ENCODE measurements at regions not wholly inside any gene's neighbourhood (a gene's known extent, or its start where the extent isn't known, plus 50 kb on each side); places are given as distances from the start of the nearest gene placed in this dataset.
"Not testable (repeated sequence)": the region's sequence is repeated elsewhere in the genome, so short reads cannot be mapped to it uniquely, and the experiment has no call there.

GRCh38 chr5:85472749-85473148, 1088.1 kb upstream of the EDIL3 start:
- in situ Hi-C loops (cut with MboI; ENCODE audit: low sequenced_read_pairs): no loop called here
- DNase-seq (ENCODE audit: low spot score in 2 of 2): no peak
- no peaks in the 10 kb centered on the region for H3K36me3 ChIP-seq (replicated peaks)
- no peaks in the 10 kb centered on the region for H3K27me3 ChIP-seq (ENCODE audit: low read depth)
- H3K4me1 ChIP-seq: no peaks in the 10 kb centered on the region
- no peaks in the 10 kb centered on the region for H3K9me3 ChIP-seq
- H3K4me3 ChIP-seq: no peak overlapping the region

GRCh38 chr5:85475151-85475550, 1090.5 kb upstream of the EDIL3 start:
- H3K36me3 ChIP-seq (replicated peaks); DNase-seq (ENCODE audit: low spot score in 2 of 2); H3K9me3 ChIP-seq; H3K4me3 ChIP-seq; in situ Hi-C loops (cut with MboI; ENCODE audit: low sequenced_read_pairs); H3K27me3 ChIP-seq (ENCODE audit: low read depth); H3K4me1 ChIP-seq: not testable (repeated sequence)

GRCh38 chr5:85476617-85477016, 1091.9 kb upstream of the EDIL3 start:
- H3K36me3 ChIP-seq (replicated peaks): no peaks in the 10 kb centered on the region
- in situ Hi-C loops (cut with MboI; ENCODE audit: low sequenced_read_pairs): no loop called here
- H3K4me1 ChIP-seq: no peaks in the 10 kb centered on the region

GRCh38 chr5:85479849-85480248, 1095.2 kb upstream of the EDIL3 start:
- Histone ChIP-seq H3K4me1 (no peaks in the 10 kb centered on the region), H3K9me3 (no peaks in the 10 kb centered on the region), H3K27me3 (ENCODE audit: low read depth) (no peaks in the 10 kb centered on the region), H3K4me3 (no peak overlapping the region), H3K36me3 (replicated peaks) (no peaks in the 10 kb centered on the region)
- in situ Hi-C loops (cut with MboI; ENCODE audit: low sequenced_read_pairs): no loop called here
- DNase-seq (ENCODE audit: low spot score in 2 of 2): no peak

More at GRCh38 chr5:85476617-85477016, 1091.9 kb upstream of the EDIL3 start:
- no peak overlapping the region for H3K4me3 ChIP-seq
- no peaks in the 10 kb centered on the region for H3K27me3 ChIP-seq (ENCODE audit: low read depth)
- DNase-seq (ENCODE audit: low spot score in 2 of 2): no peak
- H3K9me3 ChIP-seq: no peaks in the 10 kb centered on the region

- Histone ChIP-seq H3K27me3 (ENCODE audit: low read depth) (no peaks in the 10 kb centered on the region), H3K4me1 (no peaks in the 10 kb centered on the region), H3K36me3 (replicated peaks) (no peaks in the 10 kb centered on the region), H3K9me3 (no peaks in the 10 kb centered on the region; the same call in 1 of the 2 replicates), H3K4me3 (no peak overlapping the region)
- in situ Hi-C loops (cut with MboI; ENCODE audit: low sequenced_read_pairs): no loop called here
- no peak for DNase-seq (ENCODE audit: low spot score in 2 of 2)
Observed at GRCh38 chr5:85484982-85485574, 1100.4 kb upstream of the EDIL3 start.

GRCh38 chr5:85488295-85488694, 1103.6 kb upstream of the EDIL3 start:
- Histone ChIP-seq H3K4me3 (no peak overlapping the region), H3K36me3 (replicated peaks) (no peaks in the 10 kb centered on the region), H3K9me3 (no peaks in the 10 kb centered on the region; the same call in 1 of the 2 replicates), H3K27me3 (ENCODE audit: low read depth) (no peaks in the 10 kb centered on the region), H3K4me1 (no peaks in the 10 kb centered on the region)
- in situ Hi-C loops (cut with MboI; ENCODE audit: low sequenced_read_pairs): no loop called here
- DNase-seq (ENCODE audit: low spot score in 2 of 2): no peak

- no peaks in the 10 kb centered on the region for H3K4me1 ChIP-seq
- no peak for DNase-seq (ENCODE audit: low spot score in 2 of 2)
- in situ Hi-C loops (cut with MboI; ENCODE audit: low sequenced_read_pairs): no loop called here
- no peaks in the 10 kb centered on the region for H3K36me3 ChIP-seq (replicated peaks)
- H3K9me3 ChIP-seq: no peaks in the 10 kb centered on the region
- H3K4me3 ChIP-seq: no peak overlapping the region
- no peaks in the 10 kb centered on the region for H3K27me3 ChIP-seq (ENCODE audit: low read depth)
Observed at GRCh38 chr5:85500869-85501268, 1116.2 kb upstream of the EDIL3 start.

GRCh38 chr5:85512896-85513295, 1104.8 kb upstream of the COX7C start:
- DNase-seq (ENCODE audit: low spot score in 2 of 2): no peak
- Histone ChIP-seq H3K27me3 (ENCODE audit: low read depth) (no peaks in the 10 kb centered on the region), H3K4me3 (no peak overlapping the region), H3K4me1 (no peaks in the 10 kb centered on the region), H3K9me3 (no peaks in the 10 kb centered on the region), H3K36me3 (replicated peaks) (no peaks in the 10 kb centered on the region)
- in situ Hi-C loops (cut with MboI; ENCODE audit: low sequenced_read_pairs): no loop called here

- no peaks in the 10 kb centered on the region for H3K4me1 ChIP-seq
- no peak overlapping the region for H3K4me3 ChIP-seq
- H3K9me3 ChIP-seq: no peaks in the 10 kb centered on the region
- H3K36me3 ChIP-seq (replicated peaks): no peaks in the 10 kb centered on the region
- DNase-seq (ENCODE audit: low spot score in 2 of 2): no peak
- in situ Hi-C loops (cut with MboI; ENCODE audit: low sequenced_read_pairs): no loop called here
- H3K27me3 ChIP-seq (ENCODE audit: low read depth): no peaks in the 10 kb centered on the region
Observed at GRCh38 chr5:85515588-85515987, 1102.2 kb upstream of the COX7C start.

GRCh38 chr5:85517386-85517785, 1100.4 kb upstream of the COX7C start:
- no peaks in the 10 kb centered on the region for H3K4me1 ChIP-seq
- in situ Hi-C loops (cut with MboI; ENCODE audit: low sequenced_read_pairs): no loop called here
- no peak for DNase-seq (ENCODE audit: low spot score in 2 of 2)
- no peaks in the 10 kb centered on the region for H3K27me3 ChIP-seq (ENCODE audit: low read depth)
- H3K4me3 ChIP-seq: no peak overlapping the region
- no peaks in the 10 kb centered on the region for H3K36me3 ChIP-seq (replicated peaks)
- H3K9me3 ChIP-seq: no peaks in the 10 kb centered on the region

GRCh38 chr5:85533341-85534047, 1084.2 kb upstream of the COX7C start:
- Histone ChIP-seq H3K36me3 (replicated peaks) (no peaks in the 10 kb centered on the region), H3K9me3 (no peaks in the 10 kb centered on the region), H3K27me3 (ENCODE audit: low read depth) (no peaks in the 10 kb centered on the region), H3K4me1 (no peaks in the 10 kb centered on the region), H3K4me3 (no peak overlapping the region)
- in situ Hi-C loops (cut with MboI; ENCODE audit: low sequenced_read_pairs): no loop called here
- no peak for DNase-seq (ENCODE audit: low spot score in 2 of 2)

- Histone ChIP-seq H3K36me3 (replicated peaks) (no peaks in the 10 kb centered on the region), H3K9me3 (no peaks in the 10 kb centered on the region), H3K27me3 (ENCODE audit: low read depth) (no peaks in the 10 kb centered on the region), H3K4me3 (no peak overlapping the region), H3K4me1 (no peaks in the 10 kb centered on the region)
- DNase-seq (ENCODE audit: low spot score in 2 of 2): no peak
- in situ Hi-C loops (cut with MboI; ENCODE audit: low sequenced_read_pairs): no loop called here
Observed at GRCh38 chr5:85538362-85538761, 1079.4 kb upstream of the COX7C start.

- in situ Hi-C loops (cut with MboI; ENCODE audit: low sequenced_read_pairs): no loop called here
- no peak for DNase-seq (ENCODE audit: low spot score in 2 of 2)
- Histone ChIP-seq H3K9me3 (no peaks in the 10 kb centered on the region), H3K4me1 (no peaks in the 10 kb centered on the region), H3K36me3 (replicated peaks) (no peaks in the 10 kb centered on the region), H3K4me3 (no peak overlapping the region), H3K27me3 (ENCODE audit: low read depth) (peaks cover 2% of the 10 kb centered on the region; the same call in 1 of the 2 replicates)
Observed at GRCh38 chr5:85545129-85545528, 1072.6 kb upstream of the COX7C start.

GRCh38 chr5:85549229-85549628, 1068.5 kb upstream of the COX7C start:
- no peaks in the 10 kb centered on the region for H3K9me3 ChIP-seq
- in situ Hi-C loops (cut with MboI; ENCODE audit: low sequenced_read_pairs): no loop called here
- H3K4me3 ChIP-seq: no peak overlapping the region
- H3K27me3 ChIP-seq (ENCODE audit: low read depth): peaks cover 2% of the 10 kb centered on the region; the same call in 1 of the 2 replicates
- H3K36me3 ChIP-seq (replicated peaks): no peaks in the 10 kb centered on the region
- no peaks in the 10 kb centered on the region for H3K4me1 ChIP-seq
- DNase-seq (ENCODE audit: low spot score in 2 of 2): no peak

All from HAP-1 (cell line).